Neutrophil (primary cell): ENCODE measurements at regions not wholly inside any gene's neighbourhood (a gene's known extent, or its start where the extent isn't known, plus 50 kb on each side); places are given as distances from the start of the nearest gene placed in this dataset.

Experiments used
- H3K27ac ChIP-seq: fragments of 200-600 bp; sonication (generic); 2 replicates; pipeline ENCODE4 v1.5.1; 2016; ENCODE audit warnings: mild to moderate bottlenecking, moderate library complexity
- H3K27me3 ChIP-seq: fragments of 200-600 bp; sonication (generic); 2 replicates; pipeline ENCODE4 v1.6.0; 2016; ENCODE audit warnings: mild to moderate bottlenecking
- H3K36me3 ChIP-seq: fragments of 200-600 bp; sonication (generic); 2 replicates; pipeline ENCODE4 v1.5.1; 2017
- H3K4me1 ChIP-seq, 2 experiments: fragments of 200-600 bp in 1 of 2; sonication (generic) in 1 of 2; 1 replicate in 1 of 2; 2 replicates in 1 of 2; pipeline versions ENCODE4 v1.5.1 to v1.6.1; 2013 to 2016; ENCODE audit warnings: low read depth in 1 of 2, low read length in 1 of 2, mild to moderate bottlenecking in 1 of 2, moderate library complexity in 1 of 2; ENCODE audit not compliant: control insufficient read depth in 1 of 2, insufficient read depth in 1 of 2
- H3K4me3 ChIP-seq, 2 experiments: fragments of 200-600 bp in 1 of 2; sonication (generic) in 1 of 2; 1 replicate in 1 of 2; 2 replicates in 1 of 2; pipeline ENCODE4 v1.5.1; 2013 to 2016; ENCODE audit warnings: low read depth in 1 of 2, low read length in 1 of 2, mild to moderate bottlenecking in 1 of 2, moderate library complexity in 1 of 2
- H3K9me3 ChIP-seq: fragments of 200-600 bp; sonication (generic); 2 replicates; pipeline ENCODE4 v1.5.1; 2016
- TF ChIP-seq, protein P1 (sequence below): fragments of 200-600 bp; sonication (generic); IDR thresholded peaks from 2 replicates; pipeline ENCODE4 v1.5.1; 2016; ENCODE audit warnings: antibody characterized with exemption

DNA sequence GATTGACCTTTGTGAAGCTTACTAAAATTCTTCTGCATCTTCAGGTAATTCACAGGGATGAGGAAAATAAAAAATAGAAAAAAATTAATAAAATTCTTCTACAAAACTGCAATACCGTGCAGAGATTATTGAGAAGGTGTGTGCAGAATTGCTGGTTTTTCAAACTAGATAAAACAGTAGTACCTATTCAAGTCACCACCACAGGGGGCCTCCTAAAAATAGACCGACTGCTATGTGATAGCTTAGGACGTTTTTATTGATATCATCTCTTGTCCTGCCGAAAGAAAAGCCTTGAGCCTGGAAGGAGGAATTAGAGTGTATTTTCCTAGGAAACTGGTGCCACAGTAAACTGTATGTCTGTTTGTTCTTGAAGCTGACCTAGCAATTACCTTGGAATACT lies 325.9 kb downstream of the ZFHX3 start:
- Histone ChIP-seq H3K4me1 (no peaks in the 10 kb centered on the region), H3K27ac (no peak overlapping the region), H3K9me3 (no peaks in the 10 kb centered on the region), H3K4me3 (no peak overlapping the region), H3K36me3 (no peaks in the 10 kb centered on the region), H3K27me3 (no peaks in the 10 kb centered on the region)
- TF ChIP-seq, protein P1, sequence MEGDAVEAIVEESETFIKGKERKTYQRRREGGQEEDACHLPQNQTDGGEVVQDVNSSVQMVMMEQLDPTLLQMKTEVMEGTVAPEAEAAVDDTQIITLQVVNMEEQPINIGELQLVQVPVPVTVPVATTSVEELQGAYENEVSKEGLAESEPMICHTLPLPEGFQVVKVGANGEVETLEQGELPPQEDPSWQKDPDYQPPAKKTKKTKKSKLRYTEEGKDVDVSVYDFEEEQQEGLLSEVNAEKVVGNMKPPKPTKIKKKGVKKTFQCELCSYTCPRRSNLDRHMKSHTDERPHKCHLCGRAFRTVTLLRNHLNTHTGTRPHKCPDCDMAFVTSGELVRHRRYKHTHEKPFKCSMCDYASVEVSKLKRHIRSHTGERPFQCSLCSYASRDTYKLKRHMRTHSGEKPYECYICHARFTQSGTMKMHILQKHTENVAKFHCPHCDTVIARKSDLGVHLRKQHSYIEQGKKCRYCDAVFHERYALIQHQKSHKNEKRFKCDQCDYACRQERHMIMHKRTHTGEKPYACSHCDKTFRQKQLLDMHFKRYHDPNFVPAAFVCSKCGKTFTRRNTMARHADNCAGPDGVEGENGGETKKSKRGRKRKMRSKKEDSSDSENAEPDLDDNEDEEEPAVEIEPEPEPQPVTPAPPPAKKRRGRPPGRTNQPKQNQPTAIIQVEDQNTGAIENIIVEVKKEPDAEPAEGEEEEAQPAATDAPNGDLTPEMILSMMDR: no peak

DNA sequence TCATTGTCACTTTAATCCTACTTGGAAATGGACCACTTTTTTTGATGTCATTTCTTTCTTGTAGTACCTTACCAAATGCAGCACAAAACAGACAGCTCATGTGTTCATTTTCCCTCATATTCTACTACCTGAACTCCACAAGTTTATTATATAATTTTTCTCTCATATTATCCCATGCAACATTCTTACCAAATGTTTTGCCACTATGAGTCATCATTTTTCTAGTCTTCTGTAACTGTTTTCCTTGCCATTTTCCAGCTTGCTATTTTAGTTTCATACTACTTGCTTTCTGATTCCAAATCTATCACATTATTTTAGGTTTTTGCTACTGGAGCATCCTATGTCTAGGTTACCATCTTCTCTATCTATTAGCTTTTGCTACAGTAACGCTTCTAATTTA lies 332.7 kb downstream of the ZFHX3 start:
- Histone ChIP-seq H3K4me1 (no peaks in the 10 kb centered on the region), H3K27me3 (no peaks in the 10 kb centered on the region), H3K9me3 (peaks cover 10% of the 10 kb centered on the region), H3K4me3 (no peak overlapping the region), H3K36me3 (no peaks in the 10 kb centered on the region), H3K27ac (no peak overlapping the region)
- TF ChIP-seq, protein P1: no peak

DNA sequence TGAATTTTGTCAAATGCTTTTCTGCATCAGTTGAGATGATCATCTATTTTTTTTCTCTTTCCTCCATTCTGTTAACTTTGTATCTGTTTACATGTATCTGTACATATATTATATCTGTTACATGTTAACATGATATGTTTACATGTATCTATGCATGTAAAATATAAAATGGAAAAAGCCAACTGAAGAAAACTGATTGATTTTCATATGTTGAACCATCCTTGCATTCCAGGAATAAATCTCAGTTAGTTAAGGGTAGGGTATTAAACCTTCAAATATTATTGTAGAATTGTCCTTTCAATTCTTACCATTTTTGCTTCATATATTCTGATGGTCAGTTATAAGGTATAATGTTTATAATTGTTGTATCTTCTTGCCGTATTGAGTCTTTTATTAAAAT lies 336.1 kb downstream of the ZFHX3 start:
- H3K4me1 ChIP-seq: no peaks in the 10 kb centered on the region
- no peak overlapping the region for H3K4me3 ChIP-seq
- peaks cover 10% of the 10 kb centered on the region for H3K9me3 ChIP-seq
- TF ChIP-seq, protein P1: no peak
- no peak overlapping the region for H3K27ac ChIP-seq
- no peaks in the 10 kb centered on the region for H3K36me3 ChIP-seq
- H3K27me3 ChIP-seq: no peaks in the 10 kb centered on the region

DNA sequence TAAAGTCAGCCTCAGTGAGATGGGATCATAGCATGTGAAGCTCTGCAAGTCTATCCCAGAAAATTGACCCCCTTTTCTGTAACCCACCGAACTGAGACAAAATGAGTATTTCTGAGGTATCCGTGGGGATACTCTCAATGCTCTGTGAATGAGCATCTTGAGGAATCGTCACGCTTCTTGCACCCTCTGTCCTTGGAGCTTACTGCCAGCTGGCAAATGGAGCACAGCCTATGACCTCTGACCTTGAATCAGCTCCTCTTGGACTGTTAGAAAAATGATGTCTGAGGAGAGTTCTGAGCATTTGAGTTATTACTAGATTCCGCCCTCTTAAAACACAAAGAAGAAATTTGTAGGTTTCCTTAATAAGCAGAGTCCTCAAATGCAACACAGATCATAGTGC lies 342.1 kb downstream of the ZFHX3 start:
- TF ChIP-seq, protein P1: no peak
- Histone ChIP-seq H3K4me3 (no peak overlapping the region), H3K27me3 (no peaks in the 10 kb centered on the region), H3K27ac (no peak overlapping the region), H3K4me1 (no peaks in the 10 kb centered on the region), H3K36me3 (no peaks in the 10 kb centered on the region), H3K9me3 (no peaks in the 10 kb centered on the region)

DNA sequence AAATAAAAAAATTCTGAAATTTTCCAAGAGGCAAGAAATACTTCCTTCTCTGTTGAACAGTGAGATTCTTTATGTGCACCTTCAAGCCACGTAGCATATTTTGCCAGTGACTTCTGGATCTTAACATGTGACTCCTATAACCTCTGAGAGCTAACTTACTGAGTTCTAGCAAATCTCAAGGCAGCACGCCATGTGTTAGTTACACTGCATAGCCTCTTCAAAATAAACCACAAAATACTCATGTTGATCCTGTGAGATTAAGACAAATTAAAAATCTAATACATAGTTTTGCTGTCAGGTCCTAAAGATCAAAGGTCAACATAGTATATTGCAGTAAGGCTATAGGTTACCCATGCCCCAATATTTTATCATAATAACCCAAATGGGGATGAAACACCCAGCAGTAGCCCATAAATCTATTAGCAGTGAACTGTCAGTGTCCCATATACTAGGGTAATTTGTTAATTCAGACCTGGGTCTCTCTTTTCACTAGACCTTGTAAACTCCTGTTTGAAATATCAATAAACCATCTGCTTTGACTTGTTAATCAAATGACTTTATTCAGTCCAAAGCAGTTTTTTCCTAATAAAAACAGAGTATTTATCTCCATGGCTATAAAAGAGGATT lies 343.1 kb downstream of the ZFHX3 start:
- Histone ChIP-seq H3K27ac (no peak overlapping the region), H3K36me3 (no peaks in the 10 kb centered on the region), H3K4me3 (no peak overlapping the region), H3K9me3 (no peaks in the 10 kb centered on the region), H3K4me1 (no peaks in the 10 kb centered on the region), H3K27me3 (no peaks in the 10 kb centered on the region)
- TF ChIP-seq, protein P1: no peak

DNA sequence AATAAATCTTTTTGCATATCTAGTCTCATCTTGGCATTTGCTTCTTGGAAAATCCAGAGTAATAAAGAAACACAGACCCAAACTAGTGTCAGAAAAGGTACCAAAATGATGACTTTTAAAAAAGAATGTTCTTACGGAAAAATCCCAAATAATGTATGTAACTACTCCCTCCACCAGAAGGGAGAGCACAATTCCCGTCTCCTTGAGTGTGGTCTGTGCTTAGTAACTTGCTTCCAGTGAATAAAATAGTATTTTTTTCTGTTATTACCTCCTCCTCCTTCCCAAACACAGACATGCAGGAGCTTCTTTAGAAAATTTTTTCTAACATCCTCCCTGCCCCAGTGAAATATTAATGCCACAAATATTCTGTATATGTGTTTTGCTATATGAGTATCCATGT lies 358.1 kb downstream of the ZFHX3 start:
- no peaks in the 10 kb centered on the region for H3K9me3 ChIP-seq
- TF ChIP-seq, protein P1: no peak
- no peaks in the 10 kb centered on the region for H3K27me3 ChIP-seq
- H3K4me3 ChIP-seq: no peak overlapping the region
- H3K36me3 ChIP-seq: no peaks in the 10 kb centered on the region
- no peak overlapping the region for H3K27ac ChIP-seq
- no peaks in the 10 kb centered on the region for H3K4me1 ChIP-seq
